HG02943 (cell line): ENCODE measurements at regions not wholly inside any gene's neighbourhood (a gene's known extent, or its start where the extent isn't known, plus 50 kb on each side); places are given as distances from the start of the nearest gene placed in this dataset.

Source experiments
- ATAC-seq: cut with Tn5 transposase; IDR thresholded peaks from one replicate; pipeline ENCODE4 v1.9.1; 2021; ENCODE audit warnings: mild to moderate bottlenecking, low read depth, moderate library complexity; ENCODE audit not compliant: unreplicated experiment

- ATAC-seq, result no peak
These were observed 364.1 kb downstream of the GJA1 start for GRCh38 chr6:121799574-121799973.

- ATAC-seq, result no peak
These were observed 364.6 kb downstream of the GJA1 start for GRCh38 chr6:121800047-121800446.

- ATAC-seq, result no peak
These were observed 370.7 kb downstream of the GJA1 start for GRCh38 chr6:121806116-121806515.

- no peak for ATAC-seq
These were observed 373.8 kb downstream of the GJA1 start for GRCh38 chr6:121809211-121809610.

GRCh38 chr6:121810158-121811032 lies 374.9 kb downstream of the GJA1 start:
- ATAC-seq, result no peak

DNA sequence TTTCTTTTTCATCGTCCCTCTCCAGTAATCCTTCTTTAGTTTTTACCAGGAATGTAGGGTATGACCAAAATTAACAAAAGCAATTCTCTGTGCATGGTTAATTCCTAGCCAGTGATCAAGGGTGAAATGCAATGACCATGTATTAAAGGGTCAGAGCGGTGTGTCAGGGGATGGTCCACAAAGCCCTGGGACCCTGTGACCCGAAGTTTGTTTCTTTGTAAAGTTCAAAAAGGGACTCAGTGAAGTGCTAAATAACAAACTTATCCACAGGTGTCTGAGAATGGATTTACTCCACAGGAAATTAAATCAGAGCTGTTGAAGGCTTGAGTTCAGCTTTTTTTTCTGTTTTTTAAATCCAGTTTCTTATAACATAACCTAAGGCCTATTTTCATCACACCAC lies 375.7 kb downstream of the GJA1 start:
- no peak for ATAC-seq

GRCh38 chr6:121816361-121816760 lies 380.9 kb downstream of the GJA1 start:
- ATAC-seq, result no peak

GRCh38 chr6:121816906-121817540 lies 381.6 kb downstream of the GJA1 start:
- ATAC-seq, result no peak

DNA sequence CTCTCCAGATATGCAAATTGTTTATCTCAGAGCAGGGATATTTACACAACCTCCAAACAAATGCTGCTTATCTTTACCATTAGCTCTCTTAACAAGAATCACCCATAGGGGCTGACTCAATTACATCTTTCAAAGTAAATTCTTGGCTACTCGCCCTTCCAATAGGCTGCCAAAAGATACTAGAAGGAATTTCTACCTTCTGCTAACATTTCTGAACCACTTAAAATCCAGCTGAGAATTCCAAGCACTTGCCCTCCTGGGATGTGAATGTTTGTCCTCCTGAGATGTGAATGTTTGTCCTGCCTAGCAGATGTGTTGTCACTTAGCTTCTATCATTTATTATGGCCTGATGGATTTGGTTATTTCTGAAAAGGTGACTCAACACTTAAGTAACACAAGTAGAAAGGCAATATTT lies 388.0 kb downstream of the GJA1 start:
- ATAC-seq, result no peak

DNA sequence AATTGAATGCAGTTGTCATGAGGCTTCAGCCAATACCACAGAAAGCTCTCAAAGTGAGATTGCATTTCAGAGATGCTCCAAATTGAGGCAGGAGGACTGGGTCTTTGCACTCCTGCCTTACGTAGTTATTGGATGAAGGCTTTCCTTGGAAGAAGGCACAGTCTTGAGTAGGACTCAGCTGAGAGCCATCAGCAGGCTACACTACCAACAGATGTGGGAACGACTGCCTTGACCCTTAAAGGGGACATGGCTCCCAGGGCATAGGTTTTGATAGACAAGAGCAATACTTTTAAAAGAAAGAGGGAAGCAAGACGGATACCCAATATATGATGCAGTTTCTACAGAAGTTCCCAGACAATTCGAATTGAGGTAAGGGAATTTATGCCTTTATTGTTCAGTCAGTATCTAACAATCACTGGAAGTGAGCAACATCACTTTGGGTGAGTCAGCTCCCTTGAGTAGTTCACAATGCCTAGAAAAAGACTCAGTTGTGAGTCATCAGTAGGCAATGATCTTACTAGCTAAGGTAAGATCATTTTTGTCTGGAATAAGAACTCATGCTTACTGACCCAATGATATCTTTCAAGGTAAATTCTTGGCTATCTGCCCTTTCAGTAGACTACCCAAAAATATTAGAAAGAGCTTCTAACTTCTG lies 390.8 kb downstream of the GJA1 start:
- ATAC-seq, result no peak

DNA sequence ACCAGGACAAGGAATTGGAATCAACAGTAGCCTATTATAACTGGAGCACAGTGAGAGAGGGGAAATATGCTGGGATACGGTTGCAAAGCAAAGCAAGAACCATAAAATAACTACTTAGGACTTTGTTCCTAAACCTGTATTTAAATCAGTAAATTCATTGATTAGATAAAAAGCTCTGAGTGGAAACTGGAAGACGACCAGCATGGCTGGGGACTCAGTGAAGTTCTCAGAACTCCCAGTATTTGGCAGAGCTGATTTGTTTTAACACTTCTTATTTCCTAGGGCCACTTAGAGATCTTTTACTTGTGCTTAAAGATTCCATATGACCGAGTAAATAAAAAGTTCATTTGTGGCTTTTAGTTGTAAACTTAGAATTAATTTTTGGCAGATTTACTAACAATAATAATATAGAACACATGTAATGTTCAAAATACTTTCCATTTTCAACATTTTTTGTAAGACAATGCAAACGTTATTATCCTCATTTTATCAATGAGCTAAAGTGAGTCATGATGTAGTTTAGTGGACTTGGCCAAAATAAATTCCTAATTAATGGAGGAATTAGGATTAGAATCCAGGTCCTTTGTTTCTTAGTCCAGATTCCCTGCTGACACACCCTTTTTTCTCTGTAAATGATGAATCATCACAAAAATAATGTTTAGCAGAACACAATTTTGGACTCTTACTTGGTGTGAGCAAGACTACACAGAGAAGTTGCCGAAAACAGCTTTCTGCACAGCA lies 392.9 kb downstream of the GJA1 start:
- no peak for ATAC-seq

- no peak for ATAC-seq
These were observed 395.3 kb downstream of the GJA1 start for GRCh38 chr6:121830736-121831135.

GRCh38 chr6:121835662-121836061 lies 400.2 kb downstream of the GJA1 start:
- no peak for ATAC-seq

- no peak for ATAC-seq
These were observed 402.2 kb downstream of the GJA1 start for GRCh38 chr6:121837545-121838229.

DNA sequence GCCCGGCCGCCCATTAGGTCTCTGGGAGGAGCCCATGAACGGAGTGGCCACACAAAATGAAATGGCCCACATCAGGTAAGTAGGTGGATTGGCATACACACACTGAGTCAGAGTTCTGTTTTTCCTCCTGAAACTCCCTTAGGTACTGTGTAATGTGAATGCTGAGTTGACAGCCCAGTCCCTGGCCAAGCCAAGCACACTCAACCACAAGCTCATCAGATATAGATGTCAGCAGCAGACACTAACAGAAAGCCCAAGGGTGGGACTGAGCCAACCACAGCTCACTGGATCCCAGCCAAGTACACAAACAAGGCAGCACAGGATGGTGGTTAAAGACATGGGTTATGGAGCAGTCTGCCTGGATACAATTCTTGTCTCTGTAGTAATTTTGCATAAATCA lies 403.4 kb downstream of the GJA1 start:
- ATAC-seq, result no peak

DNA sequence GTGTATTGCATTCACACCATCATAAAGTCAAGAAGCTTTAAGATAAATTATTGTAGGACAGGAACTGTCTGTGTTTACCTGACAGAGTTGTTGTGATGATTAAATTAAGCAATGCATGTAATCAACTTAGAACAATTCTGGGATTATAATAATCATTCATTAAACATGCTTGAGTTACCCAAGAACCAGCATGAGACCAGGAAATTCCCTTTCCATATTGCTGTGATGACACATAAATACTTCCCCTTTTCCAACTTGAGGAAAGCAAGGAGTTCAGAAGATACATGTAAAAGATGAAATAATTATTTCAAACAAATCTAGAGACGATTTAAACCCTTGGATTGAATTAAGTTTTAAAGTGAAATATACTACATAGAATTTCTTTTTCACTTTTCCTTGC lies 404.4 kb downstream of the GJA1 start:
- ATAC-seq, result no peak

GRCh38 chr6:121844898-121845297 lies 409.5 kb downstream of the GJA1 start:
- no peak for ATAC-seq

GRCh38 chr6:121847806-121848522 lies 412.5 kb downstream of the GJA1 start:
- ATAC-seq, result no peak

- ATAC-seq, result no peak
These were observed 413.2 kb downstream of the GJA1 start for GRCh38 chr6:121848523-121849255.
